ENCODE measurements at regions not wholly inside any gene's neighbourhood (a gene's known extent, or its start where the extent isn't known, plus 50 kb on each side); places are given as distances from the start of the nearest gene placed in this dataset.

- no peak overlapping the region for H3K4me3 ChIP-seq
- no peak for DNase-seq
- intact Hi-C loops (cut with micrococcal nuclease) = no loop called here
- peaks cover 3% of the 10 kb centered on the region for H3K9me3 ChIP-seq (replicated peaks)
- TF ChIP-seq CTCF (IDR thresholded peaks at IDR 0.05; ENCODE audit: borderline replicate concordance) = no peak
- no peak overlapping the region for H3K27ac ChIP-seq (replicated peaks)
- H3K27me3 ChIP-seq (ENCODE audit: low read depth) = no peaks in the 10 kb centered on the region
- H3K36me3 ChIP-seq = no peaks in the 10 kb centered on the region
- no peaks in the 10 kb centered on the region for H3K4me1 ChIP-seq
These were observed 1298.6 kb downstream of the SI start for GRCh38 chr3:163779396-163780344.

- Histone ChIP-seq H3K4me3 (no peak overlapping the region), H3K27ac (replicated peaks) (no peak overlapping the region), H3K36me3 (no peaks in the 10 kb centered on the region), H3K9me3 (replicated peaks) (peaks cover 11% of the 10 kb centered on the region), H3K4me1 (no peaks in the 10 kb centered on the region), H3K27me3 (ENCODE audit: low read depth) (no peaks in the 10 kb centered on the region)
- no peak for TF ChIP-seq CTCF (IDR thresholded peaks at IDR 0.05; ENCODE audit: borderline replicate concordance)
- intact Hi-C loops (cut with micrococcal nuclease) = no loop called here
- DNase-seq = no peak
These were observed 1301.6 kb downstream of the SI start for GRCh38 chr3:163776743-163777142.

GRCh38 chr3:163773136-163773535 lies 1305.2 kb downstream of the SI start:
- intact Hi-C loops (cut with micrococcal nuclease) = no loop called here
- no peak for TF ChIP-seq CTCF (IDR thresholded peaks at IDR 0.05; ENCODE audit: borderline replicate concordance)
- no peaks in the 10 kb centered on the region for H3K27me3 ChIP-seq (ENCODE audit: low read depth)
- no peak overlapping the region for H3K4me3 ChIP-seq
- H3K27ac ChIP-seq (replicated peaks) = no peak overlapping the region
- no peak for DNase-seq
- H3K4me1 ChIP-seq = no peaks in the 10 kb centered on the region
- H3K36me3 ChIP-seq = no peaks in the 10 kb centered on the region
- H3K9me3 ChIP-seq (replicated peaks) = peaks cover 11% of the 10 kb centered on the region

DNA sequence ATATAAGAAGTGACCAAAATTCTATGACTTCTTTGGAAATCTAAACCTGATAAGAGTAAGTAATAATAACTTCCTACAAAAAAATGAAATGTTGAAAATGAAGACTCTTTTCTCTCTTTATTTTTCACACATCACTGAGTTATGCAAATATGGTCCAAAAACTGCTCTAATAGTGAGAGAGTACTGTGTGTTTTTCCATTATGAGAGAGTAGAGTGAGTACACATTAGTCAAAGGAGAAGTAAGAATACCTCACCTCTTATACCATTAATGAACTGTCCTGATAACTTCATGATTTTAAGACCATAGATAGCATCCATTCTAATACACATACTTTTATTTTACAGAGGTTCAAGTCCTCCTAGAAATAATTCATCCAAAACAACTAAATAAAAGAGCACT lies 1310.2 kb downstream of the SI start:
- DNase-seq = no peak
- TF ChIP-seq CTCF (IDR thresholded peaks at IDR 0.05; ENCODE audit: borderline replicate concordance) = no peak
- H3K27me3 ChIP-seq (ENCODE audit: low read depth) = no peaks in the 10 kb centered on the region
- H3K4me1 ChIP-seq = no peaks in the 10 kb centered on the region
- intact Hi-C loops (cut with micrococcal nuclease) = no loop called here
- H3K4me3 ChIP-seq = no peak overlapping the region
- H3K9me3 ChIP-seq (replicated peaks) = no peaks in the 10 kb centered on the region
- no peak overlapping the region for H3K27ac ChIP-seq (replicated peaks)
- H3K36me3 ChIP-seq = no peaks in the 10 kb centered on the region

DNA sequence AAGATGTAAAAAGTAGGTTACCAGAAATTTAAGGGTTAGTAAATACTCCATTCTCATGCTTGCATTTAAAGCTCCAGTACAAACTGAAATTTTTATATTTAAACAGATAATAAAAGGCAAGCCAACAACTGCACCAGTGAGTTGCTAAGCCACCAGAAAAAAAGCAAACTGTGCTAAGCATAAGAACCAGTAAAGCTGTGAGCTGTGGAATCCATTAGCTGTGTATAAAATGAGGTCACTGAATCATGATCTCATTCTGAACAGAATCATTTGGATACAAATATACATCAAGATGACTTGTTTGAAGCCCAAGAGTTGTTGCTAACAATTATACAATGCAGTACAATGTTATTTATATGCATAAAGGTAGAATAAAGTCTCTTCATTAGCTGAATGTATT lies 1312.2 kb downstream of the SI start:
- H3K27ac ChIP-seq (replicated peaks) = no peak overlapping the region
- peaks cover 14% of the 10 kb centered on the region for H3K9me3 ChIP-seq (replicated peaks)
- H3K27me3 ChIP-seq (ENCODE audit: low read depth) = no peaks in the 10 kb centered on the region
- no peak for TF ChIP-seq CTCF (IDR thresholded peaks at IDR 0.05; ENCODE audit: borderline replicate concordance)
- no peak for DNase-seq
- H3K4me3 ChIP-seq = no peak overlapping the region
- H3K36me3 ChIP-seq = no peaks in the 10 kb centered on the region
- H3K4me1 ChIP-seq = no peaks in the 10 kb centered on the region
- intact Hi-C loops (cut with micrococcal nuclease) = no loop called here
